ENCODE measurements at regions not wholly inside any gene's neighbourhood (a gene's known extent, or its start where the extent isn't known, plus 50 kb on each side); places are given as distances from the start of the nearest gene placed in this dataset.
"Not testable (repeated sequence)": the region's sequence is repeated elsewhere in the genome, so short reads cannot be mapped to it uniquely, and the experiment has no call there.

- Histone ChIP-seq H3K27ac (no peak overlapping the region), H3K27me3 (replicated peaks; ENCODE audit: insufficient read depth) (no peaks in the 10 kb centered on the region), H3K4me1 (replicated peaks) (no peaks in the 10 kb centered on the region), H3K9me3 (no peaks in the 10 kb centered on the region), H3K36me3 (no peaks in the 10 kb centered on the region), H3K4me3 (no peak overlapping the region)
- no peak for TF ChIP-seq POLR2AphosphoS5 (IDR thresholded peaks at IDR 0.05)
- no peak for TF ChIP-seq POLR2A (IDR thresholded peaks at IDR 0.05)
- no peak for TF ChIP-seq CTCF (IDR thresholded peaks at IDR 0.05)
- DNase-seq (ENCODE audit: low spot score), result no peak
- WGBS, result 55% methylated on average over 5 of the region's 5 CpGs
- intact Hi-C loops (cut with DNase I), result no loop called here
These were observed 696.0 kb downstream of the C12orf50 start for GRCh38 chr12:87332987-87333726.

GRCh38 chr12:87330071-87330555, 699.1 kb downstream of the C12orf50 start:
- WGBS, result 98% methylated on average over 23 of the region's 30 CpGs
- H3K27me3 ChIP-seq (replicated peaks; ENCODE audit: insufficient read depth); H3K4me3 ChIP-seq; DNase-seq (ENCODE audit: low spot score); H3K36me3 ChIP-seq; H3K4me1 ChIP-seq (replicated peaks); H3K9me3 ChIP-seq; intact Hi-C loops (cut with DNase I); H3K27ac ChIP-seq: not testable (repeated sequence)

- Histone ChIP-seq H3K9me3 (no peaks in the 10 kb centered on the region), H3K36me3 (no peaks in the 10 kb centered on the region), H3K27ac (no peak overlapping the region), H3K4me1 (replicated peaks) (no peaks in the 10 kb centered on the region), H3K27me3 (replicated peaks; ENCODE audit: insufficient read depth) (no peaks in the 10 kb centered on the region), H3K4me3 (no peak overlapping the region)
- no peak for DNase-seq (ENCODE audit: low spot score)
- TF ChIP-seq CTCF (IDR thresholded peaks at IDR 0.05), result no peak
- no peak for TF ChIP-seq POLR2A (IDR thresholded peaks at IDR 0.05)
- no peak for TF ChIP-seq POLR2AphosphoS5 (IDR thresholded peaks at IDR 0.05)
- intact Hi-C loops (cut with DNase I), result no loop called here
- WGBS, result 73% methylated on average over 2 of the region's 2 CpGs
These were observed 699.9 kb downstream of the C12orf50 start for GRCh38 chr12:87329076-87329863.

- no peak overlapping the region for H3K27ac ChIP-seq
- WGBS, result 69% methylated on average over 1 of the region's 1 CpG
- intact Hi-C loops (cut with DNase I), result no loop called here
- DNase-seq (ENCODE audit: low spot score), result no peak
- no peaks in the 10 kb centered on the region for H3K27me3 ChIP-seq (replicated peaks; ENCODE audit: insufficient read depth)
- no peak overlapping the region for H3K4me3 ChIP-seq
- H3K9me3 ChIP-seq, result no peaks in the 10 kb centered on the region
- H3K4me1 ChIP-seq (replicated peaks), result no peaks in the 10 kb centered on the region
- H3K36me3 ChIP-seq, result no peaks in the 10 kb centered on the region
- TF ChIP-seq CTCF (IDR thresholded peaks at IDR 0.05) (no peak), POLR2AphosphoS5 (IDR thresholded peaks at IDR 0.05) (no peak), POLR2A (IDR thresholded peaks at IDR 0.05) (no peak)
These were observed 705.8 kb downstream of the C12orf50 start for GRCh38 chr12:87323369-87323768.

- intact Hi-C loops (cut with DNase I), result no loop called here
- no peak overlapping the region for H3K4me3 ChIP-seq
- DNase-seq (ENCODE audit: low spot score), result no peak
- H3K4me1 ChIP-seq (replicated peaks), result no peaks in the 10 kb centered on the region
- H3K9me3 ChIP-seq, result no peaks in the 10 kb centered on the region
- TF ChIP-seq CTCF (IDR thresholded peaks at IDR 0.05), result no peak
- H3K36me3 ChIP-seq, result no peaks in the 10 kb centered on the region
- no peak overlapping the region for H3K27ac ChIP-seq
- no peaks in the 10 kb centered on the region for H3K27me3 ChIP-seq (replicated peaks; ENCODE audit: insufficient read depth)
These were observed 708.5 kb downstream of the C12orf50 start for GRCh38 chr12:87320724-87321123.

Measured in prostate gland (tissue), 2 donors.